ENCODE measurements at regions not wholly inside any gene's neighbourhood (a gene's known extent, or its start where the extent isn't known, plus 50 kb on each side); places are given as distances from the start of the nearest gene placed in this dataset.

DNA sequence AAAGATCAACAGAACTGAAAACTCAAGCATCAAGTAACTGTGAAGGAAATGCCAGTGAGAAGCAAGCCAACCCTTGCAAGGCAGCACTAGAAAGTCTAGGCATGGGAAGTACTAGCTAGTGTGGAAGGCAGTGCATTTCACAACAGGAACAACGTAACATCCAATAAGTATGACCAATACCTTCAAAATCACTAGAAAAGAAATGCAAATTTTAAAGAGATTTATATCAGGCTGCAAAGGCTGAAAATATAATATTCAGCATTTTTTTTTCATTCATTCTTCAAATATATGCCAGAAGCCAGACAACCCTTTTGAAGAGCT lies 121.9 kb downstream of the DLEU7 start:
- no peaks in the 10 kb centered on the region for H3K36me3 ChIP-seq
- no peaks in the 10 kb centered on the region for H3K9me3 ChIP-seq
- H3K27ac ChIP-seq, result no peak overlapping the region
- H3K4me3 ChIP-seq, result no peak overlapping the region
- 84% methylated on average over 1 of the region's 1 CpG for WGBS
- H3K4me1 ChIP-seq (replicated peaks), result no peaks in the 10 kb centered on the region
- DNase-seq (ENCODE audit: low spot score), result no peak
- intact Hi-C loops (cut with DNase I), result no loop called here
- TF ChIP-seq, protein P1, sequence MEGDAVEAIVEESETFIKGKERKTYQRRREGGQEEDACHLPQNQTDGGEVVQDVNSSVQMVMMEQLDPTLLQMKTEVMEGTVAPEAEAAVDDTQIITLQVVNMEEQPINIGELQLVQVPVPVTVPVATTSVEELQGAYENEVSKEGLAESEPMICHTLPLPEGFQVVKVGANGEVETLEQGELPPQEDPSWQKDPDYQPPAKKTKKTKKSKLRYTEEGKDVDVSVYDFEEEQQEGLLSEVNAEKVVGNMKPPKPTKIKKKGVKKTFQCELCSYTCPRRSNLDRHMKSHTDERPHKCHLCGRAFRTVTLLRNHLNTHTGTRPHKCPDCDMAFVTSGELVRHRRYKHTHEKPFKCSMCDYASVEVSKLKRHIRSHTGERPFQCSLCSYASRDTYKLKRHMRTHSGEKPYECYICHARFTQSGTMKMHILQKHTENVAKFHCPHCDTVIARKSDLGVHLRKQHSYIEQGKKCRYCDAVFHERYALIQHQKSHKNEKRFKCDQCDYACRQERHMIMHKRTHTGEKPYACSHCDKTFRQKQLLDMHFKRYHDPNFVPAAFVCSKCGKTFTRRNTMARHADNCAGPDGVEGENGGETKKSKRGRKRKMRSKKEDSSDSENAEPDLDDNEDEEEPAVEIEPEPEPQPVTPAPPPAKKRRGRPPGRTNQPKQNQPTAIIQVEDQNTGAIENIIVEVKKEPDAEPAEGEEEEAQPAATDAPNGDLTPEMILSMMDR (IDR thresholded peaks at IDR 0.05), result no peak
- TF ChIP-seq POLR2A (IDR thresholded peaks at IDR 0.05) (no peak), POLR2AphosphoS5 (IDR thresholded peaks at IDR 0.05) (no peak)
- H3K27me3 ChIP-seq (replicated peaks; ENCODE audit: insufficient read depth), result no peaks in the 10 kb centered on the region

DNA sequence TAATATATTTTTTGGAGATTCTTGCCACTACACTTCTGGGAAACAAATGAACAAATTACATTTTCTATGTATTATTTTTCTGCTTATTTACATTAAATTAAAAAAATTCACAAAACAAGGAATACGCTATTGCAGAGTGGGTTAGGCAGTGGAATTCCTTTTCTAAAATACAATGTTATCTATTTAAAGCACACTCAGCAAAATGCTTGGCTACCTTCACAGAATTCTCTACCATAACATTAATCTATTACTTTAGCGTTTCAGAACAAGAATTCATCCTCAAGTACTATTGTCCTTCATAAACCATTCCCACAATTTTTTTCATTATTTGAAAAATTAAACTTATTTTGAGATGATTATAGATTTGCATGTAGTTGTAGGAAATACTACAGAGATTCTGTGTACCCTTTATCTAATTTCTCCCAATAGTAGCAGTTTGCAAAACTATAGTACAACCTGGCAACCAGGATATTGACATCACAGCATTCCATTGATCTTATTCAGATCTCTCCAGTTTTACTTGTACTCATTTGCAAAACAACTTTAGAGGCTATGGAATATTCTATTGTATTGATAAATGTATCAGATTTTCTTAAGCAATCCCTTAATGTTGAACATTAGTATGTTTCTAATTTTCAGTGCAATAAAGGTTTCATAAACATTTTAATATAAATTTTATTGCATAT lies 120.9 kb downstream of the DLEU7 start:
- WGBS, result 97% methylated on average over 2 of the region's 2 CpGs
- intact Hi-C loops (cut with DNase I), result no loop called here
- Histone ChIP-seq H3K27me3 (replicated peaks; ENCODE audit: insufficient read depth) (no peaks in the 10 kb centered on the region), H3K4me1 (replicated peaks) (no peaks in the 10 kb centered on the region), H3K9me3 (no peaks in the 10 kb centered on the region), H3K27ac (no peak overlapping the region), H3K36me3 (no peaks in the 10 kb centered on the region), H3K4me3 (no peak overlapping the region)
- TF ChIP-seq, protein P1 (IDR thresholded peaks at IDR 0.05), result no peak
- TF ChIP-seq POLR2AphosphoS5 (IDR thresholded peaks at IDR 0.05), result no peak
- TF ChIP-seq POLR2A (IDR thresholded peaks at IDR 0.05), result no peak
- no peak for DNase-seq (ENCODE audit: low spot score)

DNA sequence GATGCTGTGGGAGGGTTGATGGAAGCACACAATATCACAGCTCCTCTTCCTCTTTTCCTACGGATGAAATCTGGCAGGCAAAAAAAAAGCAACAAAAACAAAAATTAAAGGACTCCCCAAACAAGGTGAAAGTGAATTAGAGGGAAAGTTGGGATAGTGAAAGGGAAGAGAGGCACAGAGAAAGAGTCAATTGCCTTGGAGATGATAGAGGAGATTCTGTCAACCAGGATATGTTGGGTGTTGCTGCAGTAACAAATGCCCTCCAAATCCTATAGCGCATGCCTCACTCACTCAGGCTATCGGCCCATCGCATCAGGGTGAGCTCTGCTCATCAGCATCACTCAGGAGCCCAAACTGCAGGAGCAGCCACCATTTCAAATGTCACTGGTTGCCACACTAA lies 119.1 kb downstream of the DLEU7 start:
- H3K36me3 ChIP-seq, result no peaks in the 10 kb centered on the region
- intact Hi-C loops (cut with DNase I), result no loop called here
- 89% methylated on average over 4 of the region's 4 CpGs for WGBS
- no peak overlapping the region for H3K27ac ChIP-seq
- no peak for DNase-seq (ENCODE audit: low spot score)
- H3K4me3 ChIP-seq, result no peak overlapping the region
- no peaks in the 10 kb centered on the region for H3K9me3 ChIP-seq
- H3K27me3 ChIP-seq (replicated peaks; ENCODE audit: insufficient read depth), result no peaks in the 10 kb centered on the region
- TF ChIP-seq, protein P1 (IDR thresholded peaks at IDR 0.05), result no peak
- TF ChIP-seq POLR2AphosphoS5 (IDR thresholded peaks at IDR 0.05) (no peak), POLR2A (IDR thresholded peaks at IDR 0.05) (no peak)
- H3K4me1 ChIP-seq (replicated peaks), result no peaks in the 10 kb centered on the region

DNA sequence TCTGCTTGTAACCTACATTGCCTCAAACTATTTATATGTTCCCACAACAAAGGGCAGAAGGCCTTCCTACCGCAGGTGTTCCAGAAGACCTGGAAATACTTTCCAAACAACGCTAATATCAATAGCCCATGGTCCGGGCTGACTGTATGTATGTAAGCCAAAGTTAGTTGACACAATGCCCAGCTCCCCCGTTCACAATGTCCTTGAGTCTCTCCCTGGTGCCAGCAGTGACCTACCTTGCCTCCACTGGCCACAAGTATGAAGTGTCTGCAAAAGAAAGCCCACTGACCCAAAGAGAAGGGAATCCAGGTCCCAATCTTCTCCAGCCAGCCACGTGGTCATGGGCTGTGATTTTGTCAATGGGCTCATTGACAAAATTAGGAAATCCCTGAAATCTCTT lies 118.6 kb downstream of the DLEU7 start:
- DNase-seq (ENCODE audit: low spot score), result no peak
- no peaks in the 10 kb centered on the region for H3K4me1 ChIP-seq (replicated peaks)
- 77% methylated on average over 5 of the region's 5 CpGs for WGBS
- no peaks in the 10 kb centered on the region for H3K9me3 ChIP-seq
- intact Hi-C loops (cut with DNase I), result no loop called here
- TF ChIP-seq POLR2A (IDR thresholded peaks at IDR 0.05) (no peak), POLR2AphosphoS5 (IDR thresholded peaks at IDR 0.05) (no peak)
- TF ChIP-seq, protein P1 (IDR thresholded peaks at IDR 0.05), result no peak
- H3K27me3 ChIP-seq (replicated peaks; ENCODE audit: insufficient read depth), result no peaks in the 10 kb centered on the region
- H3K36me3 ChIP-seq, result no peaks in the 10 kb centered on the region
- no peak overlapping the region for H3K4me3 ChIP-seq
- no peak overlapping the region for H3K27ac ChIP-seq

DNA sequence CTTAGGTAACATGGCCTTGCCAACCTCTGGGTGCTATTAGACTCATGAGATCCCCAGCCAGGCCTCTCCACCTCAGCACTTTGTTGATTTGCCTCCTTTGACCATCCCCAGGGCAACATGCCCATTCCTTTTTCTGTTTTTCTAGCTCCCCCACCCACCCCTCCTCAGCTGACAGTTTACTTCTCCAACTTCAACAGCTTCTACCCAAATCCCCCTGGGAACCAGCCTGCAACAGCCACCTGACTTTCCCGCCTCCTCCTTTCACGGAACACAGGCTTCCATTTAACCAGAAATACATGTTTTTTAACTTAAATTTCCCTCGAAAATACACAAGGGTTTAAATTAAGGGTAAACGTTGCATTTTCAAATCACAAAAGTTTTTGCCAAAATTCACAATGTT lies 117.3 kb downstream of the DLEU7 start:
- Histone ChIP-seq H3K27ac (no peak overlapping the region), H3K4me1 (replicated peaks) (no peaks in the 10 kb centered on the region), H3K9me3 (no peaks in the 10 kb centered on the region), H3K27me3 (replicated peaks; ENCODE audit: insufficient read depth) (no peaks in the 10 kb centered on the region), H3K36me3 (no peaks in the 10 kb centered on the region), H3K4me3 (no peak overlapping the region)
- intact Hi-C loops (cut with DNase I), result no loop called here
- TF ChIP-seq POLR2A (IDR thresholded peaks at IDR 0.05) (no peak), POLR2AphosphoS5 (IDR thresholded peaks at IDR 0.05) (no peak)
- TF ChIP-seq, protein P1 (IDR thresholded peaks at IDR 0.05), result no peak
- 91% methylated on average over 4 of the region's 4 CpGs for WGBS
- no peak for DNase-seq (ENCODE audit: low spot score)

Data from prostate gland (tissue), 2 donors.